NB4 (cell line): ENCODE measurements at regions not wholly inside any gene's neighbourhood (a gene's known extent, or its start where the extent isn't known, plus 50 kb on each side); places are given as distances from the start of the nearest gene placed in this dataset.

Experiments used
- DNase-seq: peaks from one replicate; pipeline ENCODE4 v3.0.0; 2010; ENCODE audit warnings: low read depth
- H3K4me3 ChIP-seq: one replicate; pipeline ENCODE4 v1.5.1; 2011; ENCODE audit warnings: mild to moderate bottlenecking, low read depth, low read length, moderate library complexity
- MYC ChIP-seq: IDR thresholded peaks from 2 replicates; pipeline ENCODE4 v1.6.1; 2011; ENCODE audit warnings: low read depth, low read length
- POLR2A ChIP-seq: IDR thresholded peaks from 2 replicates; pipeline ENCODE4 v1.6.1; 2011; ENCODE audit warnings: mild to moderate bottlenecking; ENCODE audit not compliant: insufficient read length; ENCODE audit errors: extremely low read depth
- TF ChIP-seq, protein P1 (sequence below): IDR thresholded peaks from one replicate; pipeline ENCODE4 v1.5.1; 2012; ENCODE audit warnings: low read depth, low read length
- TF ChIP-seq, protein P2 (sequence below): IDR thresholded peaks from 2 replicates; pipeline ENCODE4 v1.6.1; 2011; ENCODE audit warnings: low read depth, low read length

DNA sequence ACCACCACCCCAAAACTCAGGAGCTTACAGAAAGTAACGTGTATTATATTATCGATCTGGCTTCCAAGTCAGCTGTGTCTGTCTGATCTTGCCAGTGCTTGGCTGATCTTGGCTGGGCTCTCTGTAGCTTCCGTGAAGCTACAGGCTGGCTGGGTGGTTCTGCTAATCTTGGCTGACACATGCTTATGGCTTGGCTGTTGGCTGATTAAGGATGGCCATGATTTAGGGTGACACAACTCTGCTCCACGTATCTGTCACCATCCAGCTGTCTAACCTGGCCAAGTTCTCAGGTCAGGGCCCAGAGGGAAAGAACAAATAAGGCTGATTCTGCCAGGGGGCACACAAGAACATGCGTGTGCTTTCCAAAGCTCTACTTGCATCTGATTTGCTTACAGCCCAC lies 64.7 kb upstream of the PRL start:
- no peak for DNase-seq
- H3K4me3 ChIP-seq: no peak overlapping the region
- TF ChIP-seq, protein P1, sequence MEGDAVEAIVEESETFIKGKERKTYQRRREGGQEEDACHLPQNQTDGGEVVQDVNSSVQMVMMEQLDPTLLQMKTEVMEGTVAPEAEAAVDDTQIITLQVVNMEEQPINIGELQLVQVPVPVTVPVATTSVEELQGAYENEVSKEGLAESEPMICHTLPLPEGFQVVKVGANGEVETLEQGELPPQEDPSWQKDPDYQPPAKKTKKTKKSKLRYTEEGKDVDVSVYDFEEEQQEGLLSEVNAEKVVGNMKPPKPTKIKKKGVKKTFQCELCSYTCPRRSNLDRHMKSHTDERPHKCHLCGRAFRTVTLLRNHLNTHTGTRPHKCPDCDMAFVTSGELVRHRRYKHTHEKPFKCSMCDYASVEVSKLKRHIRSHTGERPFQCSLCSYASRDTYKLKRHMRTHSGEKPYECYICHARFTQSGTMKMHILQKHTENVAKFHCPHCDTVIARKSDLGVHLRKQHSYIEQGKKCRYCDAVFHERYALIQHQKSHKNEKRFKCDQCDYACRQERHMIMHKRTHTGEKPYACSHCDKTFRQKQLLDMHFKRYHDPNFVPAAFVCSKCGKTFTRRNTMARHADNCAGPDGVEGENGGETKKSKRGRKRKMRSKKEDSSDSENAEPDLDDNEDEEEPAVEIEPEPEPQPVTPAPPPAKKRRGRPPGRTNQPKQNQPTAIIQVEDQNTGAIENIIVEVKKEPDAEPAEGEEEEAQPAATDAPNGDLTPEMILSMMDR: no peak
- TF ChIP-seq POLR2A: no peak
- TF ChIP-seq, protein P2, sequence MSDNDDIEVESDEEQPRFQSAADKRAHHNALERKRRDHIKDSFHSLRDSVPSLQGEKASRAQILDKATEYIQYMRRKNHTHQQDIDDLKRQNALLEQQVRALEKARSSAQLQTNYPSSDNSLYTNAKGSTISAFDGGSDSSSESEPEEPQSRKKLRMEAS: no peak
- TF ChIP-seq MYC: no peak

DNA sequence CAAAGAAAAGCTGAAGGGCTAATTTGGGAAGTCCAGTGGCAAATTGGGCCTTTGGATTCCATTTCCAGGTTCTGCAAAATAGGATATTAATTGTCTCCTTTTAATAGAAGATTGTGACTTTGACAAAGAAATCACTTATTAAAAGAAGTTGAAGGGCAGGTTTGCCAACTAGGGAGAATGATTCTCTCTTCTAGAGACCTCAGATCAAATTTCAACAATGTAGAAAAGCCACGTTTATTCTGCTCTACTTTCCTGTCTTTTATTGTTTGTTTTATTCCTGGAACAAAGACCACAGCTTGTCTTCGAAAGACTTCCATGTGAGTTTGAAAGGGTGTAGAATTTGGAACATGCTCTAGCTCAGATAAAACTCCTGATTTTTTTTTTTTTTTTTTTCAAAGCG lies 65.5 kb upstream of the PRL start:
- no peak for DNase-seq
- no peak overlapping the region for H3K4me3 ChIP-seq
- TF ChIP-seq POLR2A: no peak
- TF ChIP-seq MYC: no peak
- TF ChIP-seq, protein P2: no peak

DNA sequence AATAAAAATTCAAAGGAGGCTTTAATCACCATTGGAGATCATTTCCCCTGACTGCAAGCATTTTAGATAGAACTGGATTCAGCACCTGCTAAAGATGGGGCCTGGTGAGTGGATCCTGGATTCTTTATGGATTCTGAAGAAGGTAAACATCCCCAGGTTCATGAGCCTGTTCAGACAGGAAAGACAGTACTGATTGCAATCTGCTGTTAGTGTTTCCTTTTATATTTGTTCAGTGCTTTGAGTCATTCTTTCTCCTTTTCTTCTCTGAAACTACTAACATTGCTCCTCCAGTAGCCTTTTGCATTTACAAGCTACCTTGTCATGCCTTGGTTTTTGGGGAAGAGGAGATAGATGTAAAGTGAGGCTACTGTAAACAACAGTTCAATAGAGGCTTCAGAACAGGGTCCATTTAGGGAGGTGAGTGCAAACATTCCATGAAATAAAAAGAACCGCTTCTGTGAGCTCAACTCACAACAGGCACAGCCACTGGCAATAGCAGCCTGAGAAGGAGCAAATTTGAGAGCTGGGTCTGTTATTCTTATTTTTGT lies 66.4 kb upstream of the PRL start:
- TF ChIP-seq MYC (no peak), POLR2A (no peak)
- TF ChIP-seq, protein P2: no peak
- TF ChIP-seq, protein P1: no peak

DNA sequence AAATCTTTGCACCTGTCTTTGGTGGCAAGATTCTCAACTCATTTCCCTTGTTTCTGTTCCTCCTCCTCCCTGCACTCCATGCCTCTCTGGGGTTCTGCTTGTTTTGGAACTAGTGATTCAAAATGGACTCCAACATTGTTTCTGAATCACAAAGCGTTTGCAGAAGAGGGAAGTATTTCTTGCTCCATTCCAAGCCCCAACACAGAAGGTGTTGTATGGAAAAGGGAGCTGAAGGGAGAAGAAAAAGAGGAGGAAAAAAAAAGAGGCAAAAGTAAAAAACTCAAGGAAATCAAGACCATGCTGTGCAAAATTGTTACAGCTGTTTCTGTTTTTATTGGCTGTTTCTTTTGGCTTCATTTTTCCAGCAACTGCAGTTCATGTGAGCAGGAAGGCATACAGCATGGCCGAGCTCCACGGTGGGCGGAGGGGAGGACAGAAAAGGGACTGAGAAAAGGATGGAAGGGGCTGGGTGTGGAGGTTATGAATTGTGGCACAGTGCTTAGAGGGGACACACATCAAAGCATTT lies 66.9 kb upstream of the PRL start:
- TF ChIP-seq POLR2A: no peak
- TF ChIP-seq, protein P2: no peak
- no peak for TF ChIP-seq MYC
- TF ChIP-seq, protein P1: no peak
- H3K4me3 ChIP-seq: no peak overlapping the region
- no peak for DNase-seq

More for the DNA sequence above, 66.4 kb upstream of the PRL start:
- no peak overlapping the region for H3K4me3 ChIP-seq
- DNase-seq: no peak

DNA sequence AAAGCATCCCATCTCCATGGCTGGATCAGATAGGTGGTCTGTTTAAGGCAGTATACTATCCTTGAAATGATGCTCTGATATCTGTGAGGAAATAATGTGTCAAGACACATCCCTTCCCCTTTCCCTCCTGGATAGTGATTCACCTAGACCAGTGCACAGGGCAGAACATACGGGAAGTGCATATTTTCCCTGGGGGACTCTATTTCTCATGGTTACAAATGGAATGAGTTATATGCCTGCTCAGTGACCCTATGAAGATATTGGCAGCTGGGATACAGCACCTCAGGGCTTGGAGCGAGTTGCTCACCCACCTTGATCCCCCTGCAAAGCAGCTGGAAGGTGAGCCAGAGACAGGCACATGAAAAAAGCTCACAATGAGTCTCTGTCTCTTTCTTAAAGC lies 67.5 kb upstream of the PRL start:
- no peak for DNase-seq
- no peak overlapping the region for H3K4me3 ChIP-seq
- TF ChIP-seq POLR2A (no peak), MYC (no peak)
- TF ChIP-seq, protein P1: no peak
- TF ChIP-seq, protein P2: no peak

DNA sequence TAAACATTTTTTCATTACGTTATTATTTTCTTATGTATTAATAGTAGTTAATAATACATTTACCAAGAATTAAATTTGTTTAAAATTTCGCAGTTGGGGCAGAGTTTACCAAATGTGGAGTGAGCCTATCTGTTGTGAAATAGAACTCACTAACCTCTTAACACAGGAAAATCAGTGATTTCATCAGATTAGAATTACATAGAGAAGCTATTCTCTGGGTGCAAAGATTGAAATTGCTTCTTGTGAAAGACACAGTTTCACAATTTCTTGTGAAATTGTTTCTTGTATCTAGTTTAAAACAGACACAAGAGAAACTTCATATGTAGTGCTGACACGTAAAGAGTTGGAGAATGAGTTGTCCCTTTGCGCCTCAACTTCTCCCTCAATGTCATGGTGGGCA lies 69.4 kb upstream of the PRL start:
- no peak overlapping the region for H3K4me3 ChIP-seq
- TF ChIP-seq, protein P1: no peak
- TF ChIP-seq, protein P2: no peak
- TF ChIP-seq MYC (no peak), POLR2A (no peak)
- peak; percentile 53 for DNase-seq
